ENCODE measurements at regions not wholly inside any gene's neighbourhood (a gene's known extent, or its start where the extent isn't known, plus 50 kb on each side); places are given as distances from the start of the nearest gene placed in this dataset.

- no peak for TF ChIP-seq RCOR1 (IDR thresholded peaks at IDR 0.05; ENCODE audit: borderline replicate concordance in 1 of 2, low read depth in 2 of 2, low read length in 2 of 2)
- TF ChIP-seq RBFOX2 (IDR thresholded peaks at IDR 0.05; ENCODE audit: low read depth, low read length), result no peak
- TF ChIP-seq JUNB (CRISPR knock-in tag; conservative IDR thresholded peaks at IDR 0.05), result no peak
- no peak for TF ChIP-seq NRF1 (conservative IDR thresholded peaks at IDR 0.05 in 1 of 2, IDR thresholded peaks at IDR 0.05 in 1 of 2)
- no peak for TF ChIP-seq MEF2A (IDR thresholded peaks at IDR 0.05; ENCODE audit: control insufficient read depth, low read depth, low read length)
- no peak for TF ChIP-seq ARHGAP35 (IDR thresholded peaks at IDR 0.05; ENCODE audit: partially characterized antibody)
These were observed 106.5 kb downstream of the PRLHR start for GRCh38 chr10:118488710-118489497.

All from K562 (cell line).